GM12878 (cell line): ENCODE measurements at regions not wholly inside any gene's neighbourhood (a gene's known extent, or its start where the extent isn't known, plus 50 kb on each side); places are given as distances from the start of the nearest gene placed in this dataset.

Experiments used
- ATAC-seq: fragments of 200-7000 bp; cut with Tn5 transposase; 3 replicates; pipeline ENCODE4 v1.9.1; 2020; ENCODE audit warnings: mild to moderate bottlenecking, moderate library complexity
- BruUV-seq: library from RNA; stranded (reverse); fragments of 400-500 nt; replicated peaks from 2 replicates; lab custom pipeline; 2021; lab: Mats Ljungman, UMichigan
- CTCF ChIA-PET: fragments of 300-600 bp; sonication (Branson Sonifier 250); formaldehyde crosslinking; extraction: SDS; loops from one replicate; lab custom pipeline; 2021; ENCODE audit warnings: inconsistent platforms; lab: Yijun Ruan, JAX
- POLR2A ChIA-PET: fragments of 350-600 bp; formaldehyde crosslinking; extraction: SDS; loops from one replicate; lab custom pipeline; 2021; ENCODE audit warnings: inconsistent platforms; lab: Charles Lee
- RAD21 ChIA-PET: fragments of 300-600 bp; sonication (Branson Sonifier 250); formaldehyde crosslinking; loops from one replicate; lab custom pipeline; 2023; ENCODE audit warnings: antibody characterized with exemption; ENCODE audit not compliant: unreplicated experiment; lab: Charles Lee
- SMC1A ChIA-PET: fragments of 300-600 bp; sonication (Branson Sonifier 250); formaldehyde crosslinking; loops from one replicate; lab custom pipeline; 2023; ENCODE audit not compliant: unreplicated experiment, uncharacterized antibody; lab: Charles Lee
- DNase-seq: peaks from one replicate; pipeline ENCODE4 v3.0.0-alpha.2; 2011; ENCODE audit warnings: low read depth, low spot score
- FAIRE-seq: peaks from 3 replicates; lab custom pipeline; 2011; peaks lifted over from hg19 to GRCh38; lab: Jason Lieb, UNC
- H2AFZ ChIP-seq: 2 replicates; pipeline ENCODE4 v1.6.0; 2011; ENCODE audit warnings: low read depth, low read length, control low read depth; ENCODE audit not compliant: control insufficient read depth
- H3K27ac ChIP-seq: 2 replicates; pipeline ENCODE4 v1.5.1; 2011; ENCODE audit warnings: control low read depth; ENCODE audit not compliant: control insufficient read depth, insufficient read depth
- H3K27me3 ChIP-seq, 2 experiments: replicated peaks in 1 of 2; 2 replicates each; pipeline versions ENCODE4 v1.6.0 to v1.6.1; 2011; ENCODE audit warnings: low read length in 1 of 2; ENCODE audit not compliant: control insufficient read depth in 2 of 2, insufficient read depth in 2 of 2
- H3K36me3 ChIP-seq, 2 experiments: 2 replicates each; pipeline ENCODE4 v1.5.1; 2011; ENCODE audit warnings: low read length in 1 of 2; ENCODE audit not compliant: control insufficient read depth in 2 of 2, insufficient read depth in 2 of 2
- H3K4me1 ChIP-seq: 2 replicates; pipeline ENCODE4 v1.6.1; 2011; ENCODE audit warnings: mild to moderate bottlenecking, low read length, moderate library complexity, mixed read lengths; ENCODE audit not compliant: control insufficient read depth, insufficient read depth
- H3K4me2 ChIP-seq: 2 replicates; pipeline ENCODE4 v1.6.0; 2011; ENCODE audit warnings: control low read depth; ENCODE audit not compliant: control insufficient read depth, insufficient read depth
- H3K4me3 ChIP-seq: fragments of 200-600 bp; sonication (generic); 2 replicates; pipeline ENCODE4 v1.5.1; 2016
- H3K79me2 ChIP-seq: 2 replicates; pipeline ENCODE4 v1.6.0; 2011; ENCODE audit warnings: low read length; ENCODE audit not compliant: control insufficient read depth, insufficient read depth
- H3K9ac ChIP-seq: 2 replicates; pipeline ENCODE4 v1.8.0; 2011; ENCODE audit warnings: low read length, control low read depth, mixed read lengths; ENCODE audit not compliant: control insufficient read depth, insufficient read depth
- H3K9me3 ChIP-seq: replicated peaks from 3 replicates; pipeline ENCODE4 v1.5.1; 2011; ENCODE audit warnings: mild to moderate bottlenecking, low read length; ENCODE audit not compliant: control insufficient read depth, insufficient read depth
- H4K20me1 ChIP-seq: 2 replicates; pipeline ENCODE4 v1.6.0; 2011; ENCODE audit not compliant: control insufficient read depth, insufficient read depth
- BRCA1 ChIP-seq: IDR thresholded peaks from 2 replicates; pipeline ENCODE4 v1.6.1; 2011; ENCODE audit warnings: low read depth, low read length, improper control_type of control experiment
- IRF3 ChIP-seq: fragments of 450-650 bp; IDR thresholded peaks from 2 replicates; pipeline ENCODE4 v1.6.1; 2014; ENCODE audit warnings: mild to moderate bottlenecking
- IRF4 ChIP-seq: IDR thresholded peaks from 2 replicates; pipeline ENCODE4 v1.6.1; 2011; ENCODE audit warnings: low read depth, low read length
- SREBF2 ChIP-seq: IDR thresholded peaks from 2 replicates; pipeline ENCODE4 v1.6.1; 2012; ENCODE audit warnings: mild to moderate bottlenecking, low read length
- SUPT20H ChIP-seq: IDR thresholded peaks from 2 replicates; pipeline ENCODE4 v1.6.1; 2011; ENCODE audit warnings: low read depth, mild to moderate bottlenecking, low read length, moderate library complexity, borderline replicate concordance; ENCODE audit not compliant: control insufficient read depth
- ZNF687 ChIP-seq: fragments of 450-650 bp; IDR thresholded peaks from 2 replicates; pipeline ENCODE4 v1.6.1; 2017; ENCODE audit warnings: mild to moderate bottlenecking, moderate library complexity
- WGBS: methylation state at CpG from one replicate; pipeline ENCODE4 v1.1.6; 2016; ENCODE audit warnings: low lambda C conversion rate; ENCODE audit not compliant: insufficient replicate concordance, insufficient coverage; ENCODE audit errors: missing lambda C conversion rate; 5-methylcytosine and 5-hydroxymethylcytosine counted together
- in situ Hi-C: fragments of 300-500 bp; cut with MboI; formaldehyde crosslinking; loops from 9 replicates; pipeline ENCODE4 v1.14.3; 2018; ENCODE audit warnings: mixed read lengths
- intact Hi-C: fragments of 100-400 bp; cut with micrococcal nuclease; formaldehyde crosslinking; loops from one replicate; pipeline ENCODE4 v1.14.2; 2022; ENCODE audit not compliant: unreplicated experiment

- no peak for ATAC-seq
- WGBS, result 70% methylated on average over 4 of the region's 4 CpGs
- no peak overlapping the region for H2AFZ ChIP-seq
These were observed 88.4 kb upstream of the PAQR3 start for GRCh38 chr4:79027656-79028055.

More at GRCh38 chr4:79027656-79028055, 88.4 kb upstream of the PAQR3 start:
- in situ Hi-C loops (no loop called here), intact Hi-C loops (no loop called here)
- no peaks in the 10 kb centered on the region; a peak in 1 of 4 replicates for H3K27me3 ChIP-seq
- H3K9me3 ChIP-seq, result no peaks in the 10 kb centered on the region
- no peaks in the 10 kb centered on the region for H4K20me1 ChIP-seq
- H3K4me1 ChIP-seq, result no peaks in the 10 kb centered on the region
- POLR2A ChIA-PET, result interaction anchor here (0.6 kb wide), 1 partner anchor 328 kb away, joined by 3 read pairs; no protein-coding TSS in a partner anchor
- H3K27ac ChIP-seq, result no peak overlapping the region
- SMC1A ChIA-PET, result no interaction called here
- no peak for FAIRE-seq
- CTCF ChIA-PET, result no interaction called here
- TF ChIP-seq IRF3 (no peak), IRF4 (no peak), SUPT20H (no peak), BRCA1 (no peak), ZNF687 (no peak), SREBF2 (no peak)
- BruUV-seq, result no TSS peak
- H3K4me2 ChIP-seq, result no peak overlapping the region
- RAD21 ChIA-PET, result no interaction called here
- H3K79me2 ChIP-seq, result no peaks in the 10 kb centered on the region
- H3K4me3 ChIP-seq, result no peak overlapping the region
- no peaks in the 10 kb centered on the region for H3K36me3 ChIP-seq
- no peak overlapping the region for H3K9ac ChIP-seq
- no peak for DNase-seq
